Activated naive CD4-positive, alpha-beta T cell (primary cell): ENCODE measurements at regions not wholly inside any gene's neighbourhood (a gene's known extent, or its start where the extent isn't known, plus 50 kb on each side); places are given as distances from the start of the nearest gene placed in this dataset.
"Not testable (repeated sequence)": the region's sequence is repeated elsewhere in the genome, so short reads cannot be mapped to it uniquely, and the experiment has no call there.

Experiments
- DNase-seq, 4 experiments: peaks; one replicate each; lab custom pipeline; 2025; lab: John Stamatoyannopoulos, UW

- no peak for DNase-seq
These were observed 247.3 kb downstream of the FOXD2 start for GRCh38 chr1:47684964-47685762.

- DNase-seq, result no peak
These were observed 247.9 kb downstream of the FOXD2 start for GRCh38 chr1:47685763-47686066.

- DNase-seq, result no peak
These were observed 249.1 kb downstream of the FOXD2 start for GRCh38 chr1:47686731-47687630.

GRCh38 chr1:47687631-47688460 lies 250.0 kb downstream of the FOXD2 start:
- no peak for DNase-seq

- DNase-seq, result no peak
These were observed 250.8 kb downstream of the FOXD2 start for GRCh38 chr1:47688461-47689296.

GRCh38 chr1:47689894-47690293 lies 252.1 kb downstream of the FOXD2 start:
- DNase-seq, result no peak

- no peak for DNase-seq
These were observed 252.8 kb downstream of the FOXD2 start for GRCh38 chr1:47690341-47691250.

GRCh38 chr1:47691293-47691692 lies 253.4 kb downstream of the FOXD2 start:
- DNase-seq, result not testable (repeated sequence)

- DNase-seq, result no peak
These were observed 254.4 kb downstream of the FOXD2 start for GRCh38 chr1:47692196-47692595.

GRCh38 chr1:47693115-47693514 lies 255.3 kb downstream of the FOXD2 start:
- DNase-seq, result no peak

GRCh38 chr1:47694011-47694890 lies 256.4 kb downstream of the FOXD2 start:
- DNase-seq, result no peak

GRCh38 chr1:47696404-47696736 lies 258.5 kb downstream of the FOXD2 start:
- DNase-seq, result no peak

- DNase-seq, result no peak
These were observed 259.0 kb downstream of the FOXD2 start for GRCh38 chr1:47696737-47697441.

- DNase-seq, result no peak
These were observed 259.9 kb downstream of the FOXD2 start for GRCh38 chr1:47697616-47698335.

- no peak for DNase-seq
These were observed 261.8 kb downstream of the FOXD2 start for GRCh38 chr1:47699492-47700235.

- DNase-seq, result no peak
These were observed 263.4 kb downstream of the FOXD2 start for GRCh38 chr1:47701283-47701682.

GRCh38 chr1:47701741-47702515 lies 264.1 kb downstream of the FOXD2 start:
- no peak for DNase-seq
